ENCODE measurements at regions not wholly inside any gene's neighbourhood (a gene's known extent, or its start where the extent isn't known, plus 50 kb on each side); places are given as distances from the start of the nearest gene placed in this dataset.
"Not testable (repeated sequence)": the region's sequence is repeated elsewhere in the genome, so short reads cannot be mapped to it uniquely, and the experiment has no call there.

DNA sequence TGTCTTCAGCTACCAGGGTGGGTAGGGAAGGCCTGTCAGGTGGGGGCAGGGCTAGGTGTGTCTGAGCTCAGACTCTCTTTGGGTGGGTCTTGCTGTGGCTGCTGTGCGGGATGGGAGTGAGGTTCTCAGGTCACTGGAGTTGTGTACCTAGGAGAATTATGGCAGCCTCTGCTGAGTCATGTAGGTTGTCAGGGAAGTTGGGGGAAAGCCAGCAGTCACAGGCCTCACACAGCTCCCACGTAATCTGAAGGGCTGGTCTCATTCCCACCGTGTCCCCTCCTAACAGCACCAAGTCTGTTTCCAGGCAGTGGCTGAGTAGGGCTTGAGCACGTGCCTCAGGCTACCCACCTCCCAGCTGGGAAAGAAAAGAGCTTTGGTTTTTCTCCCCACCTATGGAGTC, 67.0 kb downstream of the CHCHD4 start:
- DNase-seq (ENCODE audit: missing footprints) = no peak
- ATAC-seq = no peak
- intact Hi-C loops (cut with DNase I) = no loop called here

DNA sequence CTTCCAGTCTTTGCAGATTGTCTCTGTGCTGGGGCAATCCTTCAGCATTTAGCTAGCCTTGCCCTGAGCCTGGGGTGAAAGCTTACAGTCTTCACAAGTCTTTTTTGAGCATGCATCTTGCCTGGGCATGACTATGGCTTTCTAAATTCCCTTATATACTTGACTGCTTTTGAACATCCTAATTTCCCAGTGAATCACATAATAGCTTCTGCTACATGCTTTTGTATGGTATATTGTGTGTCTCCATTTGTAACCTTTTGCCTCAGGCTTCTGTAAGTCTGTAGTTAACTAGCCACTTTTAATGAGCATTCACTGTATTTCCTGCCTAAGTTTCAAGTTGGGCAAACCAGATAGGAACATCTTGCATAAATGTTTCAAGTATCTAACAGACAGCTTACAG, 76.8 kb downstream of the CHCHD4 start:
- intact Hi-C loops (cut with DNase I) = no loop called here
- DNase-seq (ENCODE audit: missing footprints) (no peak), ATAC-seq (no peak)

DNA sequence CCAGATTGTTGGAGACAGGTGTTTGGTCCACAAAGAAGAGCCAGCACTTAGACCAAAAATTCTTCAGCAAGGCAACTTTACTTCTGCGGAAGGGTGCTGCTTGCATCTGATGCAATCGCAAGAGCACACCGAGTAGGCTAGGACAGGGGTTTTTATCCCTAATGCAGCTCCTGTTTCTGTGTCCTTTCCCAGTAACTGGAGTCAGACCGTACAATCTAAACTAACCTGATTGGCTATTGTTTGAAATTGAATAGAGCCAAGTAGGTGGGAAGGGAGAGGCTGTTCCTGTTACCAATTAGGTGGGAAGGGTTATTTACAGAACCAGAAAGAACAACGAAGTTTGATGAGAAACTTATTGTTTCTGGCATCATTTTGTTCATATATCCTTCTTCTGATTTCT, 77.6 kb downstream of the CHCHD4 start:
- DNase-seq (ENCODE audit: missing footprints) (no peak), ATAC-seq (no peak)
- intact Hi-C loops (cut with DNase I) = no loop called here

DNA sequence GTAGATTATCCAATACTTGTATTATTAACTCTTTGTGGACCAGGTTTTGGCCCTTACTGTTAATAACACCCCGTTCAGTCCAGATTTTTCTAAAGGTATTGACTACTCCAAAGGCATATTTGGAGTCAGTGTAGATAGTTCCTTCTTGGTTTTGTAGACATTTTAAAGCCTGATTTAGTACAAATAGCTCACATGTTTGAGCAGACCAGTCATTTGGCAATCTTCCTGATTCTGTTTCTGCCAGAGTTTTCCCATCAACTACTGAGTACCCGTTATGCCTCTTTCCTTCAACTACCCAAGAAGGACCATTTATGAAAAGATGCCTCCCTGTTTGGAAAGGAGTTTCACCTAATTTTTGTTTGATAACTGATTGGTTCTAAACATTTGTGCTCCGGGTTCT, 82.0 kb downstream of the CHCHD4 start:
- DNase-seq (ENCODE audit: missing footprints) (no peak), ATAC-seq (no peak)
- intact Hi-C loops (cut with DNase I) = no loop called here

DNA sequence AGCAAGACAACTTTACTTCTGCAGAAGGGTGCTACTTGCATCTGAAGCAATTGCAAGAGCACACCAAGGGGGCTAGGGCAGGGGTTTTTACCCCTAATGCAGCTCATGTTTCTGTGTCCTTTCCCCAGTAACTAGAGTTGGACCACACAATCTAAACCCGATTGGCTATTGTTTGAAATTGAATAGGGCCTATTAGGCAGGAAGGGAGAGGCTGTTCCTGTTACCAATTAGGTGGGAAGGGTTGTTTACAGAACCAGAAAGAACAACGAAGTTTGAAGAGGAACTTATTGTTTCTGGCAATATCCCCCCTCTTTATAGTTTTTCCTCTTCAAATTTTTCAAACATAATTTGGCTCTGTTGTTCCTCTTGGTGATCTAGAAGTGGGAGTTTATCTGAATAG, 85.5 kb downstream of the CHCHD4 start:
- intact Hi-C loops (cut with DNase I) = no loop called here
- DNase-seq (ENCODE audit: missing footprints) = no peak
- ATAC-seq = no peak

DNA sequence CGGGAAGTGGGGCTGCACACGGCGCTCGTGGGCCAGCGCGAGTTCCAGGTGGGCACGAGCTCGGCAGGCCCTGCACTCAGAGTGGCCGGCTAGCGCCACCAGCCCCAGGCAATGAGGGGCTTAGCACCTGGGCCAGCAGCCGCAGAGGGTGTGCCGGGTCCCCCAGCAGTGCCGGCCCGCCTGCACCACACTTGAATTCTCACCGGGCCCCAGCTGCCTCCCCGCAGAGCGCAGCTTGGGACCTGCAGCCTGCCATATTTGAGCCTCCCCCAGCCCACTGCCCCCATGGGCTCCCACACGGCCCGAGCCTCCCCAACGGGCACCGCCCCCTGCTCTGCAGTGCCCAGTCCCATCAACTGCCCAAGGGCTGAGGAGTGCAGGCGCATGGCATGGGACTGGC, 87.5 kb downstream of the CHCHD4 start:
- ATAC-seq (no peak), DNase-seq (ENCODE audit: missing footprints) (no peak)
- intact Hi-C loops (cut with DNase I) = no loop called here

DNA sequence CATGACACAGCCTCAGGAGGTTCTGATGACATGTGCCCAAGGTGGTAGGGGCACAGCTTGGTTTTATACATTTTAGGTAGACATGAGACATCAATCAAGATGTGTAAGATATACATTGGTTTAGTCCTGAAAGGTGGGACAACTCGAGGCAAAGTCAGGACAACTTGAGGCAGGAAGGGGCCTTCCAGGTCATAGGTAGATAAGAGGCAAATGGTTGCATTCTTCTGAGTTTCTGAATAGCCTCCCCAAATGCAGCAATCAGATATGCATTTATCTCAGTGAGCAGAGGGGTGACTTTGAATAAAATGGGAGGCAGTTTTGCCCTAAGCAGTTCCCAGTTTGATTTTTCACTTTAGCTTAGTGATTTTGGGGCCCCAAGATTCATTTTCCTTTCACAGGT, 91.6 kb downstream of the CHCHD4 start:
- ATAC-seq (no peak), DNase-seq (ENCODE audit: missing footprints) (no peak)
- intact Hi-C loops (cut with DNase I) = no loop called here

DNA sequence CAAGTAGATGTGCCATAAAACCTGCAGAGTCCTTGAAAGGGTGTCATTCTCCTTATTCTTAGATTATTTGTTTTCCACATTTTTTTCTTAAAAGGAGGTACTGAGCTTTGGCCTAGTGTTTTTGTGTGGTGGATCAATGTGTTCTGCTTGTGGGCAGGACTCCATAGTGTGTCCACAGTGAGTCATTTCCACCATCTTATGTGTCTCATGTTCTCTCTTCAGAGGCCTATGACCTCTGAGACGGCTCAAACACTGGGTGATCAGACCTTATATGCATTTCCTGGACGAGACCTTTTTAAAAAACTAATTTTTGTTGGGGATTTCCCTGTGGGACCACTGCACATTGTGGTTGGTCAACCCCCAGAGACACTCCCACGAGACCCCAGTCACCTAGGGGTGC, 93.4 kb downstream of the CHCHD4 start:
- ATAC-seq (no peak), DNase-seq (ENCODE audit: missing footprints) (no peak)
- intact Hi-C loops (cut with DNase I) = no loop called here

DNA sequence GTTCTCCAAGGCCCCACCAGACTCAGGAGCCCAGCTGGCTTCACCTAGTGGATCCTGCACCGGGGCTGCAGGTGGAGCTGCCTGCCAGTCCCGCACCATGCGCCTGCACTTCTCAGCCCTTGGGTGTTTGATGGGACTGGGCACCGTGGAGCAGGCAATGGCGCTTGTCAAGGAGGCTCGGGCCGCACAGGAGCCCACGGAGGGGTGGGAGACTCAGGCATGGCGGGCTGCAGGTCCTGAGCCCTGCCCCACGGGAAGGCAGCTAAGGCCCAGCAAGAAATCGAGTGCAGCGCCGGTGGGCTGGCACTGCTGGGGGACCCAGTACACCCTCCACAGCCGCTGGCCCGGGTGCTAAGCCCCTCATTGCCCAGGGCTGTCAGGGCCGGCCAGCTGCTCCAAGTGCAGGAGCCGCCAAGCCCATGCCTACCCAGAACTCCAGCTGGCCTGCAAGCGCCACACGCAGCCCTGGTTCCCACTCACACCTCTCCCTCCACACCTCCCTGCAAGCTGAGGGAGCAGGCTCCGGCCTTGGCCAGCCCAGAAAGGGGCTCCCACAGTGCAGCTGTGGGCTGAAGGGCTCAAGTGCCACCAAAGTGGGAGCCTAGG, 95.2 kb downstream of the CHCHD4 start:
- DNase-seq (ENCODE audit: missing footprints) = peak; percentile 50
- intact Hi-C loops (cut with DNase I); ATAC-seq: not testable (repeated sequence)

DNA sequence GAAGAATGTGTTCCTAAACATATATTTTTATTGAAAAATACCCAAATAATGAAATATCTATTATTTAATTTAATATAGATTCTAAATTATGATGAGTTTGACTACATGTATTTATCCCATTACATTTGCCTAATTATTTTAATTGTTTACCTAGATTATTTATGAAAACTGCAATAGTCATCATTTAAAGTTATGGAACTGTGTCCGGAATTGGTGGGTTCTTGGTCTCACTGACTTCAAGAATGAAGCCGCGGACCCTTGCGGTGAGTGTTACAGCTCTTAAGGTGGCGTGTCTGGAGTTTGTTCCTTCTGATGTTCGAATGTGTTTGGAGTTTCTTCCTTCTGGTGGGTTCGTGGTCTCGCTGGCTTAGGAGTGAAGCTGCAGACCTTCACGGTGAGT, 96.5 kb downstream of the CHCHD4 start:
- intact Hi-C loops (cut with DNase I); ATAC-seq; DNase-seq (ENCODE audit: missing footprints): not testable (repeated sequence)

DNA sequence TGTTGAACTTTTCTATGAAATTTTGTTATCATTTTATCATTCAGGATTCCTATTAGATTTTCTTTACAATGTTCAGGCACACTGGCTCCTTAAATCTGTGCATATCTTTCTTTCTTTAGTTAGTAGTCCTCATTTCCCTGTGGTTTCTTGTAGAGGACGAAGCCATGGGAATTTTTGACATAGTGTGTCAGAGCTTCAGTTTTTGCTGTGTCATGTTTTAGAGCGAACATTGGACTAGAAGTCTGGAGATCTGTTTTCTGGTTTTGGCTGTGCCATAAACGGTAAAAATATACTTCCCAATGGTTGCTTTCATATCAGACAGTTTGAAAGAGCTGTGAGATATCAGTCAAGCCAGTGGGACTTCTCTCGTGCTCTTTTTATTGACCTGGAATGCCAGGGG, 105.2 kb downstream of the CHCHD4 start:
- DNase-seq (ENCODE audit: missing footprints) = no peak
- no peak for ATAC-seq
- intact Hi-C loops (cut with DNase I) = no loop called here

DNA sequence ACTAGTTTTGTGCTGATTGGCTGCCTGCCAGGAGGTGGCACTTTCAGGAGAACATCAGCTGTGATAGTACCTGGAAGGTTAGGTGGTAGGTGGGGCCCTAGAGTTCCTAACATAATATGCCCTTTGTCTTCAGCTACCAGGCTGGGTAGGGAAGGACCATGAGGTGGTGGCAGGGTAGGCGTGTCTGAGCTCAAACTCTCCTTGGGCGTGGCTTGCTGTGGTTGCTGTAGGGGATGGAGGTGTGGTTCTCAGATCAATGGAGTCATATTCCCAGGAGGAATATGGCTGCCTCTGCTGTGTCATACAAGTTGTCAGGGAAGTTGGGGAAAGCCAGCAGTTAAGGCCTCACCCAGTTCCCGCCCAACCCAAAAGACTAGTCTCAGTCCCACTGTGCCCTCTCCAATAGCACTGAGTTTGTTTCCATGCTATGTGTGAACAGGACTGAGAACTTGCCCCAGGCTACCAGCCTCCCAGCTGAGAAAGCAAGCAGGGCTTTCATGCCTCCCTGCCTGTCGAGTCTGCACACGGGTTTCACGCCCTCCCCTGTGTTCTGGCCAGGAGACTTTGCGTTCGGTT, 107.7 kb downstream of the CHCHD4 start:
- no peak for DNase-seq (ENCODE audit: missing footprints)
- ATAC-seq = no peak
- intact Hi-C loops (cut with DNase I) = no loop called here

DNA sequence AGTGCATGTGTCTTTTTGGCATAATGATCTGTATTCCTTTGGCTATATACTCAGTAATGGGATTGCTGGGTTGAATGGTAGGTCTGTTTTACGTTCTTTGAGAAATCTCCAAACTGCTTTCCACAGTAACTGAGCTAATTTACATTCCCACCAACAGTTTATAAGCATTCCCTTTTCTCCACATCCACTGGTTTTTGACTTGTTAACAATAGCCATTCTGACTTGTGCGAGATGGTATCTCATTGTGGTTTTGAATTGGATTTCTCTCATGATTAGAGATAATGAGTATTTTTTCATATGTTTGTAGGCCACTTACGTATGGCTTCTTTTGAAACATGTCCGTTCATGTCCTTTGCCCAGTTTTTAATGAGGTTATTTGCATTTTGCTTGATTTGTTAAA, 117.7 kb downstream of the CHCHD4 start:
- ATAC-seq = no peak
- intact Hi-C loops (cut with DNase I) = no loop called here
- no peak for DNase-seq (ENCODE audit: missing footprints)

DNA sequence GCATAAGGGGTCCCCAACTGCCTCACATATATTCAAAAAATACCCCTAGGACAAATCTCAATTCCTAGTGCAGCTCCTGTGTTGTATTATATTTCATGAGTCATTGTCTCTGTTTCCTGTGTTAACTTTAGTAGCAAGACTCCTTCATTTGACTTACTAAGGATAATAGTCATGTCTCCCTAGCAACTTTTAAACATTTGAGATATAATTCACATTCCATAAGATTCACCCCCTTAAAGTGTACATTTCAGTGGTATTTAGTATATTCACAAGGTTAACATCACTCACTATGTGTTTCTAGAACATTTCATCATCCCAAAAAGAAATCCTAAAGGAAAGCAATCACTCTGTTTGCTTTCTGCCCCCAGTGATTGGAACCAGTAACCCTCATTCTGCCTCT, 121.3 kb upstream of the WNT7A start:
- DNase-seq (ENCODE audit: missing footprints) (no peak), ATAC-seq (no peak)
- intact Hi-C loops (cut with DNase I) = no loop called here

DNA sequence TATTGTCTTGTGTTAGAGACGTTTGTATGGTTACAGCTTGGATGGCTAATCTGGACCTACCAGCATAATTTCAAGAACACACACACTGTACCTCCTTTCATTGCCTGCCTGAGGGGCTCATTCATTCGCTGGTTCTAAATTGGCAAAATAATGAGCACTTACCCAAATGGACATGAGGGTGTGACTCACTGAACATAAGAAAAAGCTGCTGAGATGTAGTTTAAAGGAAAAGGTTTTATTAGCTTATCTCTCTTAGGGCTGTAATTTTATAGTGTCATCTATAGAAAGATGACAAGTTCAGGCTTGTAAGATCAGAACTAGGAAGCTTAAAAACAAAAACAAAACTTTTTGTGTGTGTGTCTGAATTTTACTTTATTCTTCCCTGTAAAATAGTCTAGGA, 120.7 kb upstream of the WNT7A start:
- intact Hi-C loops (cut with DNase I) = no loop called here
- no peak for ATAC-seq

DNA sequence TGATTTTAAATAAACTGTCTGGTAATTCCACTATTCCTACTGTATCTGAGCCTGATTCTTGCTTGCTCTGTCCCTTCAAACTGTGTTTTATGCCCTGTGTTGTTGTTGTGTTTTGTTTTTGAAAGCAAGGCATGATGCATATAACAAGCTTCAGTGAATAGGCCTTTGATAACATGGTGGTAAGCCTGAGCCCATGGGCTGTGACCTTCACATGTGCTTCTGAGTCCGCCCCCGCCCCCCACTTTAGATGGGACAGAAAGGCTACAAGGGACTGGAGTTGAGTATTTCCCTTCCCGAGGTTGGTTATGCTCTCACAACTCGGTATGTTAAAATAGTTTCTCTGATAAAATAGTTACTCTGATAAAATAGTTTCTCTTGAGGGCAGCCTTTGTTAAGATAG, 119.0 kb upstream of the WNT7A start:
- intact Hi-C loops (cut with DNase I) = no loop called here
- no peak for DNase-seq (ENCODE audit: missing footprints)
- no peak for ATAC-seq

More for the DNA sequence above, 120.7 kb upstream of the WNT7A start:
- DNase-seq (ENCODE audit: missing footprints) = no peak

DNA sequence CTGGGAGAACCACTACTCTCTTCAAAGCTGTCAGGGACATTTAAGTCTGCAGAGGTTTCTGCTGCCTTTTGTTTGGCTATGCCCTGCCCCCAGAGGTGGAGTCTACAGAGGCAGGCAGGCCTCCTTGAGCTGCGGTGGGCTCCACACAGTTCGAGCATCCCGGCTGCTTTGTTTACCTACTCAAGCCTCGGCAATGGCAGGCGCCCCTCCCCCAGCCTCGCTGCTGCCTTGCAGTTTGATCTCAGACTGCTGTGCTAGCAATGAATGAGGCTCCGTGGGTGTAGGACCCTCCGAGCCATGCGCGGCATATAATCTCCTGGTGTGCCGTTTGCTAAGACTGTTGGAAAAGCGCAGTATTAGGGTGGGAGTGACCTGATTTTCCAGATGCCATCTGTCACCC, 115.3 kb upstream of the WNT7A start:
- intact Hi-C loops (cut with DNase I); DNase-seq (ENCODE audit: missing footprints); ATAC-seq: not testable (repeated sequence)

DNA sequence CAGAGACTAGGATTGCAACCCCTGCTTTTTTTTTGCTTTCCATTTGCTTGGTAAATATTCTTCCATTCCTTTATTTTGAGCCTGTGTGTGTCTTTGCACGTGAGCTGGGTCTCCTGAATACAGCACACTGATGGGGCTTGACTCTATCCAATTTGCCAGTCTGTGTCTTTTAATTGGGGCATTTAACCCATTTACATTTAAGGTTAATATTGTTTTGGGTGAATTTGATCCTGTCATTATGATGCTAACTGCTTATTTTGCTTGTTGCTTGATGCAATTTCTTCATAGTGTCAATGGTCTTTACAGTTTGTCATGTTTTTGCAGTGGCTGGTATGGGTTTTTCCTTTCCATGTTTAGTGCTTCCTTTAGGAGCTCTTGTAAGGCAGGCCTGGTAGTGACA, 109.1 kb upstream of the WNT7A start:
- intact Hi-C loops (cut with DNase I); ATAC-seq; DNase-seq (ENCODE audit: missing footprints): not testable (repeated sequence)

DNA sequence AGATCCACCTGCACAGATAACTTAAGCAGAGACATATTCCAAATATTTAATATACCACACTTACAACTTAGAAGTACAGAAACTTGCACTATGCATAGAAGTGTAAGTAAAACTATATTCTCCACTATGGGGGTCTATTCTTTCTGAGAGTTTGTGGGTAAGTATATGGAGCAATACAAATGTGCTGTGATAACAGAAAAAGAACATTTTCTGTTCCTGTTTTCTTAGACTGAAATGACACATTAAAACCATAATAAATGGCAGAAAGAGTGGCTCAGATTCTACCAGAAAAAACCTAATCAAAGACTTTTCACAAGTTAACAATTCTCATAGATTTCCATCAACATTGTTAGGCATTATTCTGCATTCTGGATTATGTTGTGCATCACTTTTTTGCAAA, 96.6 kb upstream of the WNT7A start:
- DNase-seq (ENCODE audit: missing footprints) (no peak), ATAC-seq (no peak)
- intact Hi-C loops (cut with DNase I) = no loop called here

DNA sequence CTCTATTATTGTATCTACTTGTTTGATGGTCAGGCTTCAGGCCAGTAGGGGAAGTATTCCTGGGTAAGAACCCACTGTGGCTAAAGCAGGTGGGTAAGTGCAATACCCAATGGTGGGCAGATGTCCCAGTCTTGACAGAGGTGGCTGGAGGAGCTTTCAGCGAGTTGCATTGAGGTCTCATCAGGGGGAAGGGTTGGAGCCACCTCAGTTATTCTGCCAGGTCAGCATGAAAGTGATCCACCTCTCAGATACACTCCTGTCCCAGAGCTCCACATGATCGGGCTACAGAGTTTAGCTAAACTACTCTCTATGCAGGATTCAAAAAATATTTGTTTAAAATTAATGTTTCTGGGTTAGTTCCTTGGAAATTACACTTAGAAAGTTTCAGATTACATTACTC, 95.8 kb upstream of the WNT7A start:
- DNase-seq (ENCODE audit: missing footprints) (no peak), ATAC-seq (no peak)
- intact Hi-C loops (cut with DNase I) = no loop called here

DNA sequence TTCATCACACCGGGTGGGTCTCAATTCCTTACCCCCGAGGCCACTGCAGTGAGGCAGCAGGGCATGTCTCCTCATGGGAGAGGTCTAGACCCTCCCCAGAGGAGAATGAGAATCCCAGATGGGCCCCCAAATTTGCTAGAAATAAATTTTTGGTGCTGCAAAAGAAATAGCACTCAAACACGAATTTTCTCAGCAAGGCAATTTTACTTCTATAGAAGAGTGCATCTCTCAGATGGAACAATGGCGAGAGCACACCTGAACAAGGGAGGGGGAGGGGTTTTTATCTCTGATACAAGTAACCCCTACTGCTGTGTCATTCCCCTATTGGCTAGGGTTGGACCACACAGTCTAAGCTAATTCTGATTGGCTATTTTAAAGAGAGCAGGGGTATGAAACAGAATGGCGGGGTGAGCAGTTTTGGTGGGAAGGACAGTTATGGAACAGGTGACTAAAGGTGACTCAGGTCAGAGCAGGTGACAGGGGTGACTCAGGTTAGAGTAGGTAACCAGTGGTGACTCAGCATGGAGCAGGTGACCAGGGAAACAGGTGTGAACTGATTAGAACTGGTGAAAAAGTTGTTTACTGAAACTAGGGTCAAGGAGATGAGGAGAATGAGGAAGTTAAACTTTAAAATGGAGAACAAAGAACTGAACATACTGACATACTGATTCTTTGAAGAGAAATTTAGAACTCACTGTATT, 93.0 kb upstream of the WNT7A start:
- intact Hi-C loops (cut with DNase I) = no loop called here
- DNase-seq (ENCODE audit: missing footprints) (no peak), ATAC-seq (no peak)

Data from Right ventricle myocardium inferior (tissue), 1 donor.